IMR-90 (cell line): ENCODE measurements at regions not wholly inside any gene's neighbourhood (a gene's known extent, or its start where the extent isn't known, plus 50 kb on each side); places are given as distances from the start of the nearest gene placed in this dataset.

Source experiments
- ATAC-seq: fragments of 200-7000 bp; cut with Tn5 transposase; 2 replicates; pipeline ENCODE4 v1.9.1; 2020; ENCODE audit warnings: low read depth, mild to moderate bottlenecking, moderate library complexity
- BruUV-seq: library from RNA; stranded (reverse); fragments of 400-500 nt; replicated peaks from 2 replicates; lab custom pipeline; 2021; lab: Mats Ljungman, UMichigan
- CTCF ChIA-PET: fragments of 300-600 bp; formaldehyde crosslinking; extraction: SDS; loops from one replicate; lab custom pipeline; 2021; ENCODE audit warnings: antibody characterized with exemption; lab: Yijun Ruan, JAX
- POLR2A ChIA-PET: fragments of 300-600 bp; sonication (Branson Sonifier 250); formaldehyde crosslinking; loops from one replicate; lab custom pipeline; 2022; ENCODE audit warnings: antibody characterized with exemption; ENCODE audit not compliant: unreplicated experiment; lab: Charles Lee
- DNase-seq: peaks from one replicate; pipeline ENCODE4 v3.0.0; 2013
- H2AFZ ChIP-seq: replicated peaks from 2 replicates; pipeline ENCODE3; 2013; ENCODE audit warnings: low read length, mild to moderate bottlenecking; ENCODE audit not compliant: poor library complexity
- H2AK5ac ChIP-seq: 2 replicates; pipeline ENCODE4 v1.6.1; 2013; ENCODE audit warnings: low read depth, low read length, inconsistent platforms
- H2AK9ac ChIP-seq: replicated peaks from 2 replicates; pipeline ENCODE3; 2013; ENCODE audit warnings: mild to moderate bottlenecking, low read depth, low read length, moderate library complexity; ENCODE audit not compliant: poor library complexity
- H2BK120ac ChIP-seq: 2 replicates; pipeline ENCODE4 v1.6.1; 2013; ENCODE audit warnings: low read depth, low read length, inconsistent platforms
- H2BK15ac ChIP-seq: 3 replicates; pipeline ENCODE4 v1.6.1; 2013; ENCODE audit warnings: low read depth, low read length, inconsistent platforms
- H2BK20ac ChIP-seq: 2 replicates; pipeline ENCODE4 v1.6.1; 2013; ENCODE audit warnings: low read depth, mild to moderate bottlenecking, inconsistent platforms, low read length, moderate library complexity
- H2BK5ac ChIP-seq: 2 replicates; pipeline ENCODE4 v1.6.1; 2013; ENCODE audit warnings: mild to moderate bottlenecking, low read depth, low read length, inconsistent platforms; ENCODE audit not compliant: poor library complexity, severe bottlenecking
- H3K14ac ChIP-seq: replicated peaks from 2 replicates; pipeline ENCODE4 v1.6.1; 2013; ENCODE audit warnings: low read depth, low read length, inconsistent platforms
- H3K18ac ChIP-seq: 2 replicates; pipeline ENCODE4 v1.6.1; 2013; ENCODE audit warnings: low read depth, low read length, control low read depth
- H3K23ac ChIP-seq: 2 replicates; pipeline ENCODE4 v1.6.1; 2013; ENCODE audit warnings: low read depth, low read length, inconsistent platforms
- H3K27ac ChIP-seq: 2 replicates; pipeline ENCODE4 v1.5.1; 2013; ENCODE audit warnings: mild to moderate bottlenecking, control low read depth, low read length; ENCODE audit not compliant: insufficient read depth
- H3K27me3 ChIP-seq: 2 replicates; pipeline ENCODE4 v1.6.1; 2013; ENCODE audit warnings: low read length; ENCODE audit not compliant: control insufficient read depth, insufficient read depth
- H3K36me3 ChIP-seq: 2 replicates; pipeline ENCODE4 v1.6.1; 2013; ENCODE audit warnings: low read length, mixed read lengths; ENCODE audit not compliant: control insufficient read depth, insufficient read depth
- H3K4ac ChIP-seq: 2 replicates; pipeline ENCODE4 v1.6.1; 2013; ENCODE audit warnings: low read depth, low read length, inconsistent platforms
- H3K4me1 ChIP-seq: 2 replicates; pipeline ENCODE4 v1.6.1; 2013; ENCODE audit warnings: low read length, mixed read lengths; ENCODE audit not compliant: control insufficient read depth, insufficient read depth
- H3K4me2 ChIP-seq: 2 replicates; pipeline ENCODE4 v1.6.1; 2013; ENCODE audit warnings: low read depth, mild to moderate bottlenecking, control low read depth, low read length, moderate library complexity
- H3K4me3 ChIP-seq: 2 replicates; pipeline ENCODE4 v1.5.1; 2013; ENCODE audit warnings: low read depth, mild to moderate bottlenecking, control low read depth, low read length, moderate library complexity; ENCODE audit not compliant: insufficient read depth
- H3K56ac ChIP-seq: 2 replicates; pipeline ENCODE4 v1.6.1; 2013; ENCODE audit warnings: low read length, inconsistent platforms; ENCODE audit not compliant: insufficient read depth; ENCODE audit errors: extremely low read depth
- H3K79me1 ChIP-seq, 2 experiments: 2 replicates each; pipeline ENCODE4 v1.6.1; 2013; ENCODE audit warnings: low read length in 2 of 2, inconsistent platforms in 1 of 2, low read depth in 1 of 2
- H3K9ac ChIP-seq: 2 replicates; pipeline ENCODE4 v1.6.1; 2013; ENCODE audit warnings: low read depth, low read length, control low read depth
- H3K9me1 ChIP-seq: 2 replicates; pipeline ENCODE4 v1.6.1; 2013; ENCODE audit warnings: low read length, inconsistent platforms; ENCODE audit not compliant: insufficient read depth
- H3K9me3 ChIP-seq: 2 replicates; pipeline ENCODE4 v1.6.1; 2013; ENCODE audit warnings: low read length; ENCODE audit not compliant: control insufficient read depth, insufficient read depth
- H4K20me1 ChIP-seq: 2 replicates; pipeline ENCODE4 v1.6.1; 2013; ENCODE audit warnings: low read length, inconsistent platforms; ENCODE audit not compliant: insufficient read depth
- H4K5ac ChIP-seq: 2 replicates; pipeline ENCODE4 v1.6.1; 2013; ENCODE audit warnings: mild to moderate bottlenecking, low read depth, low read length, control low read depth
- H4K8ac ChIP-seq, 2 experiments: 2 replicates each; pipeline ENCODE4 v1.6.1; 2013; ENCODE audit warnings: low read depth in 2 of 2, low read length in 2 of 2, control low read depth in 1 of 2, inconsistent platforms in 1 of 2
- H4K91ac ChIP-seq: 2 replicates; pipeline ENCODE4 v1.6.1; 2013; ENCODE audit warnings: low read depth, low read length, inconsistent platforms; ENCODE audit not compliant: insufficient read depth
- BHLHE40 ChIP-seq: fragments of 150-350 bp; IDR thresholded peaks from 2 replicates; pipeline ENCODE4 v1.6.1; 2016; ENCODE audit warnings: mild to moderate bottlenecking, low read depth, low read length
- CEBPB ChIP-seq: IDR thresholded peaks from 2 replicates; pipeline ENCODE4 v1.6.1; 2012; ENCODE audit warnings: low read depth, low read length, improper control_type of control experiment
- CHD1 ChIP-seq: IDR thresholded peaks from 2 replicates; pipeline ENCODE4 v1.6.1; 2012; ENCODE audit warnings: low read depth, low read length, improper control_type of control experiment
- FOS ChIP-seq: fragments of 150-350 bp; IDR thresholded peaks from 2 replicates; pipeline ENCODE4 v1.6.1; 2016; ENCODE audit warnings: low read depth, low read length
- MAFK ChIP-seq: IDR thresholded peaks from 2 replicates; pipeline ENCODE4 v1.6.1; 2012; ENCODE audit warnings: low read depth, low read length, improper control_type of control experiment
- MAZ ChIP-seq: IDR thresholded peaks from 2 replicates; pipeline ENCODE4 v1.6.1; 2012; ENCODE audit warnings: low read depth, mild to moderate bottlenecking, low read length, improper control_type of control experiment, moderate library complexity, borderline replicate concordance
- MXI1 ChIP-seq: IDR thresholded peaks from 2 replicates; pipeline ENCODE4 v1.6.1; 2012; ENCODE audit warnings: low read depth, mild to moderate bottlenecking, low read length, moderate library complexity, borderline replicate concordance
- NFE2L2 ChIP-seq: fragments of 150-350 bp; IDR thresholded peaks from 2 replicates; pipeline ENCODE4 v1.6.1; 2016; ENCODE audit warnings: low read depth, mild to moderate bottlenecking, low read length
- POLR2A ChIP-seq: IDR thresholded peaks from 2 replicates; pipeline ENCODE4 v1.6.1; 2012; ENCODE audit warnings: mild to moderate bottlenecking, low read depth, low read length
- RAD21 ChIP-seq: IDR thresholded peaks from 2 replicates; pipeline ENCODE4 v1.6.1; 2012; ENCODE audit warnings: low read length, improper control_type of control experiment
- RCOR1 ChIP-seq: IDR thresholded peaks from 2 replicates; pipeline ENCODE4 v1.6.1; 2012; ENCODE audit warnings: mild to moderate bottlenecking, low read length, improper control_type of control experiment; ENCODE audit not compliant: insufficient replicate concordance
- SMC3 ChIP-seq: fragments of 150-350 bp; IDR thresholded peaks from 2 replicates; pipeline ENCODE4 v1.6.1; 2016; ENCODE audit warnings: low read depth, mild to moderate bottlenecking, antibody characterized with exemption, low read length, moderate library complexity
- WGBS, 2 experiments: methylation state at CpG; one replicate each; pipeline versions ENCODE4 v1.1.5 to v1.1.7; 2013; ENCODE audit warnings: missing lambda C conversion rate in 2 of 2; ENCODE audit not compliant: insufficient read length in 1 of 2; ENCODE audit errors: extremely low coverage in 2 of 2; 5-methylcytosine and 5-hydroxymethylcytosine counted together
- dilution Hi-C: fragments of 300-500 bp; cut with HindIII; formaldehyde crosslinking; loops from one replicate; pipeline ENCODE4 v1.14.3; 2018; ENCODE audit warnings: low sequenced_read_pairs; ENCODE audit not compliant: unreplicated experiment
- in situ Hi-C: fragments of 300-500 bp; cut with MboI; formaldehyde crosslinking; loops from 3 replicates; pipeline ENCODE4 v1.14.3; 2019; ENCODE audit warnings: low sequenced_read_pairs, inconsistent platforms, mixed read lengths
- intact Hi-C: fragments of 100-400 bp; cut with micrococcal nuclease; formaldehyde crosslinking; loops from 2 replicates; pipeline ENCODE4 v1.10.0; 2022
- TF ChIP-seq, protein P1 (sequence below): fragments of 150-350 bp; IDR thresholded peaks from 2 replicates; pipeline ENCODE4 v1.6.1; 2016; ENCODE audit warnings: low read depth, mild to moderate bottlenecking, low read length, moderate library complexity, borderline replicate concordance

DNA sequence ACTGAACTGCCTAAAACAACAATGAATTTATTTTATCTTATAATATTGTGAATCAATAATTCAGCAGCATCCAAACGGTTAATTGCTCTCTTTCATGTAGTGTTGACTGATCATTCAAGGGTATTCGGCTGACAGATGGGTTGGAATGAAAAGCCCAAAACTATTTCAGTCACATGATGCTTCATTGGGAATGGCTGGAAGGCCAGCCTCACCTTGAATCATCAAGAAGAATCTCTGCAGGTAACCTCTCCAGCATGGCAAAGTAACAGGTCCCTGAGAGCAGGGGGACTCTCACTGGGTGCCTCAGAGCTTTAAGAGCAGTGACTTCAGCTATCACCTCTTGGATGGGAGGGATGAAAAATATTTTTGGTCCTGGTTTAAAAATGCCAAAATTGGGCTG lies 1395.7 kb downstream of the OLFM4 start:
- no peaks in the 10 kb centered on the region for H3K79me1 ChIP-seq
- DNase-seq (no peak), ATAC-seq (no peak)
- dilution Hi-C loops (no loop called here), in situ Hi-C loops (no loop called here), intact Hi-C loops (no loop called here)
- no peak overlapping the region for H2AK5ac ChIP-seq
- no peak overlapping the region for H4K8ac ChIP-seq
- H3K9me3 ChIP-seq: peaks cover 2% of the 10 kb centered on the region; the same call in 1 of the 2 replicates
- H2BK120ac ChIP-seq: no peak overlapping the region
- no peaks in the 10 kb centered on the region for H3K9me1 ChIP-seq
- H3K4me3 ChIP-seq: no peak overlapping the region
- no peaks in the 10 kb centered on the region for H3K27me3 ChIP-seq
- no peak overlapping the region for H2BK5ac ChIP-seq
- H2BK20ac ChIP-seq: no peak overlapping the region
- no peak overlapping the region for H2AK9ac ChIP-seq
- H3K18ac ChIP-seq: no peak overlapping the region
- no peak overlapping the region for H4K5ac ChIP-seq
- no peak overlapping the region for H3K56ac ChIP-seq
- H3K4me1 ChIP-seq: no peaks in the 10 kb centered on the region
- no CpG with 5 or more reads among the region's 2 CpGs for WGBS, 2 experiments
- H4K91ac ChIP-seq: no peak overlapping the region
- POLR2A ChIA-PET: no interaction called here
- CTCF ChIA-PET: no interaction called here
- H3K4ac ChIP-seq: no peak overlapping the region
- no peak overlapping the region for H3K4me2 ChIP-seq
- H3K23ac ChIP-seq: no peak overlapping the region
- TF ChIP-seq CEBPB (no peak), MXI1 (no peak), MAFK (no peak), BHLHE40 (no peak), SMC3 (no peak), NFE2L2 (no peak), FOS (no peak), CHD1 (no peak), MAZ (no peak), POLR2A (no peak), RAD21 (no peak), RCOR1 (no peak)
- TF ChIP-seq, protein P1, sequence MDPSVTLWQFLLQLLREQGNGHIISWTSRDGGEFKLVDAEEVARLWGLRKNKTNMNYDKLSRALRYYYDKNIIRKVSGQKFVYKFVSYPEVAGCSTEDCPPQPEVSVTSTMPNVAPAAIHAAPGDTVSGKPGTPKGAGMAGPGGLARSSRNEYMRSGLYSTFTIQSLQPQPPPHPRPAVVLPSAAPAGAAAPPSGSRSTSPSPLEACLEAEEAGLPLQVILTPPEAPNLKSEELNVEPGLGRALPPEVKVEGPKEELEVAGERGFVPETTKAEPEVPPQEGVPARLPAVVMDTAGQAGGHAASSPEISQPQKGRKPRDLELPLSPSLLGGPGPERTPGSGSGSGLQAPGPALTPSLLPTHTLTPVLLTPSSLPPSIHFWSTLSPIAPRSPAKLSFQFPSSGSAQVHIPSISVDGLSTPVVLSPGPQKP: no peak
- no peaks in the 10 kb centered on the region for H3K36me3 ChIP-seq
- no peak overlapping the region for H3K27ac ChIP-seq
- no peak overlapping the region for H2AFZ ChIP-seq
- H4K20me1 ChIP-seq: no peaks in the 10 kb centered on the region
- no peak overlapping the region for H3K9ac ChIP-seq
- H2BK15ac ChIP-seq: no peak overlapping the region
- H3K14ac ChIP-seq: no peak overlapping the region
- no TSS peak for BruUV-seq
